ENCODE measurements at regions not wholly inside any gene's neighbourhood (a gene's known extent, or its start where the extent isn't known, plus 50 kb on each side); places are given as distances from the start of the nearest gene placed in this dataset.
"Not testable (repeated sequence)": the region's sequence is repeated elsewhere in the genome, so short reads cannot be mapped to it uniquely, and the experiment has no call there.

DNA sequence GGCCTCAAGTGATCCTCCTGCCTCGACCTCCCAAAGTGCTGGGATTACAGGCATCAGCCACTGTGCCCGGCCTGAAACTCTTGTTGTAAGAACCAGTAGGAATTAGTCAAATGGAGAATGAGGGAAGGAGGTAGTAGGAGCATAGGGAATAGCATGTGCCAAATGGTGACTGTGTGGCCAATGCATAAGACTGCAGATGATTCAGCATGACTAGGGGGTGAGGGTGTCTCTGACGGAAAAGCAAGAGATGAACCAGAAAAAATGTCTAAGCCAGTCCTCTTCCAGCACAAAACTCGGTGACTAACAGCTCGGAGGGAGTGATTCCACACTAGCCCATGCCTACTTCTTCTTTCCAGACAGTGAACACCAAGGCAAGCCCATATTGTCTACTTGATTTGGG is 58.2 kb upstream of the DUSP21 start:
- no peak for DNase-seq (ENCODE audit: low spot score)

DNA sequence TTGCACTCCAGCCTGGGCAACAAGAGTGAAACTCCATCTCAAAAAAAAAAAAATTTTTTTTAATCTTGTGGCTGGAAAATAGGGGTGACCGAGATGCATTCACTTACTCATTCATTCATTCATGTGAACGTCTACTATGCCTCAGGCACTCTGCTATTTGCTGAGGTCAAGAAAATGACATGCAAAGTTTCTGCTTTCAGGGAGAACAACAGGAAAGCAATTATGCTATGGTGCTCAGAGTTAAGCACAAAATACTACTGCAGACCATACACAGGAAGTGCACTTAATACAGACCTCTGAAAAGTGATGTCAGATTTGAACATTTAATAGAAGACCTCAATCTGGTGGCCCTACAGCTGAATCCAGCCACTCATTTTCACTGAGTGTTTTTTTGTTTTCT is 59.6 kb upstream of the DUSP21 start:
- no peak for DNase-seq (ENCODE audit: low spot score)

DNA sequence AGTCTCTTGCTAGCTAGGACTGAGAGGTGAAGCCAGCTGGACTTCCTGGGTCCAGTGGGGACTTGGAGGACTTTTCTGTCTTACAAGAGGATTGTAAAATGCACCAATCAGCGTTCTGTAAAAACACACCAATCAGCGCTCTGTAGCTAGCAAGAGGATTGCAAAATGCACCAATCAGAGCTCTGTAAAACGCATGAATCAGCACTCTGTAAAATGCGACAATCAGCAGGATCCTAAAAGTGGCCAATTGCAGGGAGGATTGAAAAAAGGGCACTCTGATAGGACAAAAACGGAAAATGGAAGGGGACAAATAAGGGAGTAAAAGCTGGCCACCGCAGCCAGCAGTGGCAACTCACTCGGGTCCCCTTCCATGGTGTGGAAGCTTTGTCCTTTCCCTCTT is 65.6 kb upstream of the DUSP21 start:
- no peak for DNase-seq (ENCODE audit: low spot score)

DNA sequence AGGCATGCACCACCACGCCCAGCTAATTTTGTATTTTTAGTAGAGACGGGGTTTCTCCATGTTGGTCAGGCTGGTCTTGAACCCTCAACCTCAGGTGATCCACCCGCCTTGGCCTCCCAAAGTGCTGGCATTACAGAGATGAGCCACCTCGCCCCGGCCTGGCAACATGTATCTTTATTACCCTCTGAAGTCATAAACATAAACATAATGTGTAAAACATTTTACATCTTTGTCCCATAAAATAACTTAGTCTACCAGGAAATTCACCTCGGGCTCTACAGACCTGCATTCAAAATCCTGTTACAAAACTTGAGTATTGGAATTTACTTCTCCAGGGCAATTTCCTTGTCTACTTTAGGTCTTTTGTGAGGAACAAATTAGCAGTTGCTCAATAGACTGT is 68.1 kb upstream of the DUSP21 start:
- no peak for DNase-seq (ENCODE audit: low spot score)

DNA sequence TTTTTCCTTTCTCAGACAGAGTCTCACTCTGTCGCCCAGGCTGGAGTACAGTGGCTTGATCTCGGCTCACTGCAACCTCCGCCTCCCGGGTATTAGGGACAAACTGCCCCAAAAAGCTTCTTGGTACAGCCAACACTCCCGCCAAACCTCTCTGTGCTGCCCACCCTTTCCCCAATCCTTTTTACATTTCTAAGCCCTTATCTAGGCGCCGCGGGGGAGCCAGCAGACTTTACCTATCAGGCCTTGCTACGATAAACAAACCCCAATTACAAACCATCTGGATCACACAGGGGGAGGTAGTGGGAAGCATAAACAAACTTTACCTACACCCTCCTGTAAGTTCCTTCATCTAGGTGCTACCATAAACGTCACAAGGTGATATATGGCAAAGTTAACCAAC is 69.8 kb upstream of the DUSP21 start:
- DNase-seq (ENCODE audit: low spot score), result not testable (repeated sequence)

DNA sequence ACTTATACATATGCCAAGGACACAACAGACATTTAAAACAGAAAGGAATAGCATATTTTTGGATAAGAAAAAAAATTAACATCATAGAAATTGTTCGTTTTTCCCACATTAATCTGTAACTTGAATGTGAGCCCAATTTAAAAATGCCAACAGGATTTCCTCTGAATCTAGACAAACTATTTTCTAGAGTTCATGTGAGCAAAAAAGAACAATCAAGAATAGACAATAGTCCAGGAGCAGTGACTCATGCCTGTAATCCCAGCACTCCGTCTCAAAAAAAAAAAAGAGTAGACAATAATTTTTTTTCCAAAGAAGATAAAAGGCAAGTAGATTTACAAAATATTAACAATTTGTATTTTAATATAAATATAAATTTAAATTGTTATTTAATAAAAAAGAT is 73.7 kb upstream of the DUSP21 start:
- no peak for DNase-seq (ENCODE audit: low spot score)

DNA sequence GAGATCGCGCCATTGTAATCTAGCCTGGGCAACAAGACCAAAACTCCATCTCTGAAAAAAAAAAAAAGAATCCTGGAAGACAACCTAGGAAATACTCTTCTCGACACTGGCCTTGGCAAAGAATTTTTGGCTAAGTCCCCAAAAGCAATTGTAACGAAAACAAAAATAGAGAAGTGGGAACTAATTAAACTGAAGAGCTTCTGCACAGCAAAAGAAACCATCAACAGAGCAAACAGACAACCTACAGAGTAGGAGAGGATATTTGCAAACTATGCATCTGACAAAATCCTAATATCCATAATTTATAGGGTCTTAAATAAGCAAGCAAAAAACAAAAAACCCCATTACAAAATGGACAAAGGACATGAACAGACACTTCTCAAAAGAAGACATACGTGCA is 76.5 kb upstream of the DUSP21 start:
- no peak for DNase-seq (ENCODE audit: low spot score)

DNA sequence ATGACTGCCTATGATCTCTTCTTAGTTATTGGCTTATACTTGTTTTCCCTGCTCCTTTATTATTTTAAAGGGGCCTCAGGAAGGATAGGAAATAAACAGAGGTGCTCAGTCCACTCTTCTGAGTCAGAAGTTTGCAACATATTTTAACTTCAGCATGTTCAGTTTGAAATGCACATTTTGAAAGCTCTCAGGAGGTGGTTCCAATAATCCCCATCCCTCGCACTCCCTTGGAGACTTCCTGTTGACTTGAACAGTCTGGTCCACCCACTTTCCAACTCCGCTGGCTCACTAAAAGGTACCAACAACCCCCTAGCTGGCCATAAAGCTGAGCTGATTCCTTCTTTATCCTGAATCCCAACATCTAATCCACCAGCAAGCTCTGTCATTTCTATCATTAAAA is 78.3 kb upstream of the DUSP21 start:
- no peak for DNase-seq (ENCODE audit: low spot score)

DNA sequence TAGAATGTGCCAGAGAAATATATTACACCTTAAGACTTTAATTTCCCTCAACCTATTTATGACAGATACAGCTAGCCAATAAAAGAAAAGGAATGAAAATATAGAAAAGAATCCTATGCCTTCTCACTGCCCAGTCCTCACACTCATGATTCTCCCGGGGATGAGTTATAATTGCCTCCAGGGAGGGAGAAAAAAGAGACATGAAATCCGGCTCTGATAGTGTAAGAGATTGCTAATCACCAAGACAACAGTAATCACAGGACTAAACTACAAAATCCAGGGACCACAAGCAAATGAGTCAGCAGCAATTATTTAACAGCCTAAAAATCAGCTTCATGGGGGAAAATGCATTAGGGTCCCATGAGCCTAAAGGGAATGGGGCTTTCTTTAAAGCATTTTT is 95.9 kb upstream of the DUSP21 start:
- DNase-seq (ENCODE audit: low spot score), result no peak

DNA sequence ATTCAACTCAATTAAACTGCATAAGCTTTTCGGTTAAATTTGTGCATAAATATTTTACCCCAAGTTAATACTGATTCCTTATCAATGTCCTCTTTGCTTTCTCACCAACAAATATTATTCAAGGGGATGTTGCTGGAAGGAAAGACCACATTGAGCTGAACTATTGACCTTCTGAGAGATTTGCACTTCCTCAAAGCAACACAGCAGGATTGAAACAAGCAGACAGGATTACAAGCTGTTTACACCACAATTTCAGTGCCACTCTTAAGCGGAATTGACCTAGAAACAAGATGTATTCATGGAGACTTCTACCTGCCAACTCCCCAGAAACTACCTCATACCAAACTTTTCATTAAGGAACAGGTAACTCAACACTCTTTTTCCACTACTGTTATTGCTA is 96.5 kb upstream of the DUSP21 start:
- no peak for DNase-seq (ENCODE audit: low spot score)

DNA sequence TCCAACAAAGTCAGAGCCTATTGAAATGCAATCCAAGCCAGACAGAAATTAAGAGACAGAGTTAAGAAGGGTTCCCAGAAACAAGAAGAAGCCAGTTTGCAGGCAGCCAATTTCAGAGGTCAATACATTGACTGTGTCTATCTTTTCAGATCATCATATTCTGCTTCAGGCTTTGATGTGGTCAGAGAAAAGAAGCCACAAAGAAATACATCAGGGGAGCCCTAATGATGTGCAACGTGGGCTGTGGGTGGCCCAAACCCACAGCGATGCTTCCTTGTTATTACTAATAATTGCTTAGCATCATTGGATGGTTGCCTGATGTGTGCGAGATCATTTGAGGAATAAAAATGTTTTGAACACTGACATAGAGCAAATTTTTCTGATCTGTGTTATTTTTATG is 99.0 kb upstream of the DUSP21 start:
- no peak for DNase-seq (ENCODE audit: low spot score)

DNA sequence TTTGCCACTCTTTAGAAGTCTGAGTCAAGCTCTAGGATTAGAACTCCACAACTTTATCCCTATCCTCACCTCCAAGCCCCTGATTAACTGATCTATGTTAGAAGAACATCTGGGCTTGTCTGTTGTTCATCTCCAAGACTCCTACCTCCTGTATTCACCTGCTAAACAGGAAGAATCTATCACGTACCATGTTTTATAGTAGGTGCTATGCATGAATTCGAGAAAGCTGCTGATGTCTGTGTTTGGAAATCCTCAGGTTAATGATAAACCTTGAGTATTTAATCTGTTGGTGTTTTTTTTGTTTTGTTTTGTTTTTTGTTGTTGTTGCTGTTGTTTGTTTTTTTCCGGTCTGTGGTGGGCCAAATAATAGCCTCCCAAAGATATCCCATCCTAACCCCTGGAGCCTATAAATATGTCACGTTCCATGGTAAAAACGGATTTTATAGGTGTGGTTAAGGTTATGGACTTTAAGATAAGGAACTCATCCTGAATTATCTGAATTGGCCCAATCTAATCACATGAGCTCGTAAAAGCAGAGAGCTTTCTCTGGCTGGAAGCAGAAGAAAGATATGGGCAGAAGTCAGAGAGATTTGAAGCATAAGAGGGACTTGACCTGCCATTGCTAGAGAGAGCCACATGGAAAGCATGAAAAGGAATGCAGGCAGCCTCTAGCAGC is 101.2 kb upstream of the DUSP21 start:
- DNase-seq (ENCODE audit: low spot score), result no peak

DNA sequence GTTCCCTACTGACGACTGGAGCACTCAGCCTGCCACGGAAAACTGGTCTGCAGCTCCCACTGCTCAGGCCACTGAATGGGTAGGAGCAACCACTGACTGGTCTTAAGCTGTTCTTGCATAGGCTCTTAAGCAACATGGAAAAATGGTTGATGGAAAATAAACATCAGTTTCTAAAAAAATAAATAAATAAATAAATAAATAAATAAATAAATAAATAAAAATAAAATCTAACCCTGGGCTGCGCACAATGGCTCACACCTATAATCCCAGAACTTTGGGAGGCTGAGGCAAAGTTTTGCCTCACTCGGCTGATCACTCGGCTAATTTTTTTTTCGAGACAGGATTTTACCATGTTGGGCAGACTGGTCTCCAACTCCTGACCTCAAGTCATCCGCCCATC is 102.0 kb upstream of the DUSP21 start:
- not testable (repeated sequence) for DNase-seq (ENCODE audit: low spot score)

DNA sequence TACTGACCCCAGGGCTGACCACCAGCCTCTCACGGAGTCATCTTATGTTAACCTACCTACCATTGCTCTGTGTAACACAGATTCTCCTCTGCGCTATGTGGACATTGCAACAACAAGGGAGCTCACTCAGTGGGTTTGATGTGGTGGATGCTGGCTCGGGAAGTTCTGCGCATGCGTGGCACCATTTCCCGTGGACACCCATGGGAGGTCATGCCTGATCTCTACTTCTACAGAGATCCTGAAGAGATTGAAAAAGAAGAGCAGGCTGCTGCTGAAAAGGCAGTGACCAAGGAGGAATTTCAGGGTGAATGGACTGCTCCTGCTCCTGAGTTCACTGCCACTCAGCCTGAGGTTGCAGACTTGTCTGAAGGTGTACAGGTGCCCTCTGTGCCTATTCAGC is 102.4 kb upstream of the DUSP21 start:
- not testable (repeated sequence) for DNase-seq (ENCODE audit: low spot score)

DNA sequence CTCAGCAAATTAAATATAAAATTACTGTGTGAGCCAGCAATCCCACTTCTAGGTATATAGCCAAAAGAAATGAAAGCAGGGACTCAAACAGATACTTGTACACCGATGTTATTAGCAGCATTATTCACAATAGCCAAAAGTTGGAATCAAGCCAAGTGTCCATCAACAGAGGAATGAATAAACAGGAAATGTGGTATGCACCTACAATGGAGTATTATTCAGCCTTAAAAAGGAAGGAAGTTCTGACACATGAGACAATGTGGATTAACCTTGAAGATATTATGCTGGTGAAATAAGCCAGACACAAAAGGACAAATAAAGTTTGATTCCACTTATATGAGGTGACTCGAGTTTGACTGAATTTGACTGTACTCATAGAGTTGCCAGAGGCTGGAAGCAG is 108.3 kb upstream of the DUSP21 start:
- no peak for DNase-seq (ENCODE audit: low spot score)

DNA sequence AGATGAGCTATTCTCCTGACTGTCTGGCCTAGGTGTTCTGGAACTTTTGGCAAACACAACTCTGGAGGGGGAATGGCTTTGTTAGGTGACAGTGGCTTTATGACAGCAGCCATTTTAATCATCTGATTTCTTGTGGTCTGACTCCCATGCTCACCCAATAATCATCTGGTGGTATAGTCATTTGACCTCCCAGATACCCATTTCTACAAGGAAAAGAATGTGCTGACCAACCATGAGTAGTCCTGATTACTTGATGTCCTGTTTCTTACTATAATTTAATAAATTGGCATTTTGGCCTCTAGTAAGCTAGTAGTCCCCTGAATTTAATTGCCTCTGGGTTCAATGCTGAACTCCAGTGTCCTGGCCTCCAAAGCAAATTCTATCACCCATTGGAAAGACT is 109.9 kb upstream of the DUSP21 start:
- DNase-seq (ENCODE audit: low spot score), result no peak

DNA sequence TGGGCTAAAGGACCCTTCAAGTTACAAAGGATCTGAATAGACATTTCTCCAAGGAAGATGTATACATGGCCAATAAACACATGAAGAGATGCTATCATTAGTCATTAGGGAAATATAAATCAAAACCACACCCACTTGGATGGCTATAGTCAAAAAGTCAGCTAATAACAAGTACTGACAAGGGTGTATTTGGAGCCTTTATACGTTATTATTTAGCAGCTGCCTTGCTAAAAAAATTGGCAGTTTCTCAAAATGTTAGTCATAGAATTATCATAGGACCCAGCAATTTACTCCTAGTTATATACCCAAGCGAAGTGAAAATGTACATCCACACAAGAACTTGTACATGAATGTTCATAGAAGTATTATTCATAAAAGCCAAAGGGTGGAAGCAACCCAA is 112.7 kb upstream of the DUSP21 start:
- no peak for DNase-seq (ENCODE audit: low spot score)

DNA sequence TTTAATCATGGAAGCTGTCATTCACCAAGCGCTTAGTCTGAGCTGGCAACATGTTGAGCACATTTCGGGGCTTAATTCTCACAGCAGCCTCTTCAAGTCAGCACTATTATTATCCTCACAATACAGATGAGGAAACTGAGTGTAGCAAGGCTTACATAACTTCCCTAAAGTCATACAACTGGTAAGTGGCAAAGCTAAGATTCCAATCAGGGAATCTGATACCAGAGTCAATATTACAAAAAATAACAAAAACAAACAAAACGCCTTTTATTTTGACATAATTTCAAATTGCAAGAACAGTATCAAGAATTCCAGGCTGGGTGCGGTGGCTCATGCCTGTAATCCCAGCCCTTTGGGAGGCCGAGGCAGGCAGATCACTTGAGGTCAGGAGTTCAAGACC is 120.4 kb upstream of the DUSP21 start:
- DNase-seq (ENCODE audit: low spot score), result no peak

DNA sequence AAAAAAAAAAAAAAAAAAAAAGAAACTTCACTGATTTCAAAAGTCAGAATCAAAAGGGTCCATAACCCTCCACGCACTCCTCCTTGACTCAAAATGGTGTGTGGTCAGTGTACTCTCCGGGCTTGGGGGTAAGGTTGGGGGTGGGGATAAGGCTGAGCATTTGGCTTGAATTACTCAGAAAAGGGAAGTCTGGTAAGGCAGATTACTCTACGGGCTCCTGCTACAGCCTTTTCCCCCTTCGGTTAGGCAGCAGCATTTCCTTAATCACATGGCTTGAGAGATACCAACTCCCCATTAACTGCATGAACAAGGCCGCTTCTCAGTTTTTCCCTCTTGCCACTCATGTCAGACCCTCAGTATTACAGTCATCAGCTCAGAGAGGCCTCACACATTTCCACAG is 135.4 kb upstream of the DUSP21 start:
- no peak for DNase-seq (ENCODE audit: low spot score)

DNA sequence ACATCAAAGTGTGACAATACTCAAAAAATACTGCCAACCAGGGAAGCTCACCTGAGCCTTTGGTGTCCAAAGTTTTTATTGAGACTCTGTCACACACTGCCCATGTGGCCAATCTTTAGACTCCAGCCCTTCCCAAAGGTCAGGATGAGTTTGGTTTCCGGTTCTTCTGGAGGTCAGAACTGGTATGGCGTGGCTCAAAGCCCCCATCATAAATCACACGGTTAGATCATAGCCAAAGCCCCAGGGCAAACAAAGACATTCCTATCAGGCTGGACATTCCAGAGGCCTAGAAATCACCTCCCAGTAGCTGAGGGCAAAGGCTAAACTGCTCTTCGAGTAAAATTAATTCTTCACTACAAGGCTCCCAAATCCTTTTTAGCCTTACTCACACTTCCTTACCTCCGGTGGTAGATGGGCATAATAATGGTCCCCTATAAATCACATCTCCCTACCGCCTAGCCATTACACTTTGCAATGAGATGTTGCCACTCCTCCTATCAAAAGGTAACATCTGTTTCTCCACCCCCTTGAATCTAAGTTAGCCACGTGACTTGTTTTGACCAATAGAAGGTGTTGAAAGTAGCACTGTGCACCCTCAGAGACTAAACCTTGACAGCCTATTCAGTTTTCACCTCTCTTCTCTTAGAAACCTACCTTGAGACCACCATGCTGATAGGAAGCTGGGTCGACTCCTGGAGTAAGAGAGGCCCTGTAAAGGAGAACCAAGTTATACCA is 137.8 kb upstream of the DUSP21 start:
- DNase-seq (ENCODE audit: low spot score), result peak; percentile 15

DNA sequence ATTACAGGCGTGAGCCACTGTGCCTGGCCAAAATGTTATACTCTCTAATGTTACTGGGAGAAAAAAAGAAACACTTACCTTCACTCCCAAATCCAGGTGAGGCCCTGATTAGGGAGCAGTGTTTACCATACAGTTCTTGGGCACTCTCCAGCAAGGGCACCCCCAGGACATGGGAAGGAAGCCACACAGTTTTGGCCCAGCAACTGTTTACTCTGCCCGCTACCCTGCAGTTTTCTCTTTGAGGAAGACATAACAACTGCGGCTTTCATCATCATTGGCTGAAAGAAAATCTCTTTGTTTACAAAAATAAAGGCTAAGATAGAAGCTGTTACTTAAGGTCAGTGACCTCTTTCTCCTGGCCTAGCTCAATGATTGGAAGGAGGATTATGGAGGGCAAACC is 145.5 kb upstream of the DUSP21 start:
- DNase-seq (ENCODE audit: low spot score), result no peak

DNA sequence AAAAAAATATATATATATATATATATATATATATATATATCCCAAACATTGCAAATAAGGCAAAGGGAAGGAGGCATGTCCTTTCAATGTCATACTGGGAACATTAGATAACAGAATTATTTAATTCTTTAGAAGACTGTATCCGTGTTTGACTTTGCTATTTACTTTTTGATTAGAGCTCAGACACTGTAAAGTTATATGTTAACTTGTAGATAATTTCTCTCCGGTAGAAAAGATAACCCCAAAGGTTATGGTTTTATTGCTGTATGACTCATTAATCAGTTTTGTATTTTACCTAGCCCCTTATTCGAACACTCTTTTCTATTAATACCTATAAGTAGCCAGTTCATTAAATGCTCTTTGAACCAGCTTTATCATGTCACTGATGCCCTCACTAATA is 150.6 kb upstream of the DUSP21 start:
- DNase-seq (ENCODE audit: low spot score), result no peak

DNA sequence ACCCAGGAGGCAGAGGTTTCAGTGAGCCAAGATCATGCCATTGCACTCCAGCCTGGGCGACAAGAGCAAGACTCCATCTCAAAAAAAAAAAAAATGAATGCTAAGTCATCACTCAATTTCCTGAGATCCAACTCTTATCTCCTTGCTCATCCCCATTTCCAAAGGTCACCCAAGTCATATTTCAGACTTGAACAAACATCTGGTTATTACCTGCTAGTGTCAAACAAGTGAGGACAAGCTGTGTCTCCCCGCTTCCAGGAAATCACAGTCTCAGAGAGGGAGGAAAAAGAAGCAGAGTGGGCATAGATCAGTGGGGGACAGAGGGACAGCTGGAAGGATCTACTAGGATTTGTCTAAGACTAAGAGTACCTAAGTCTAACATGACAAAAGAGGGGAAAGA is 147.5 kb upstream of the FUNDC1 start:
- no peak for DNase-seq (ENCODE audit: low spot score)

DNA sequence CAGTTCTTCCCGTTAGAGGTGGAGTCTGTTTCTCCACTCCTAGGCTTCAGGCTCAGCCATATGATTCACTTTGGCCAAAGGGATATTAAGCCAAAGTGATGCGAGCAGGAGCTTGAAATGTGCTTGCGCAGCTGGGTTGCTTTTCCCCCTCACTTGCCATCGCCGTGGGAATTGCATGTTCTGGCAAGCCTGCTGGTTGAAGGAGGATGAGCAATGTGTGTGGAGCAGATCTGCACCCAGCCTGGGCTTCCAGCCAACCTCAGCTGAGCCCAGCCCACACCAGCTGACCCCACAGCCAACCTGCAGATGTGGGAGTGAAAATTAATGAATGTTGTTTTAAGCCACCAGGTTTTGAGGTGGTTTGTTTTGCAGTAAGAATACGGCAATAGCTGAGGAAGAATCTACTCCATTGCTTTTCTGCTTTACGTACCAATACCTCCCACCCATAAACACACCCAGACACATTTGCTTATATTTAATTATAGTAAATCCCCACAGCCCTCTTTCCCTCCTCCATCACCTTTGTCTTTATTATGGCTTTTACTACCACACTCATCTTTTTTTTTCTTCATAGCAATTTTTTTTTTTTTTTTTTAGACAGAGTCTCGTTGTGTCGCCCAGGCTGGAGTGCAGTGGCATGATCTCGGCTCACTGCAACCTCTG is 132.8 kb upstream of the FUNDC1 start:
- no peak for DNase-seq (ENCODE audit: low spot score)
